Trophoblast cell (in vitro differentiated cells and primary cell): ENCODE measurements at regions not wholly inside any gene's neighbourhood (a gene's known extent, or its start where the extent isn't known, plus 50 kb on each side); places are given as distances from the start of the nearest gene placed in this dataset.

Experiments used
- DNase-seq, 2 donors: peaks; one replicate each; pipeline ENCODE4 v3.0.0-alpha.2; 2016
- H2AFZ ChIP-seq: 2 replicates; pipeline ENCODE4 v1.6.1; 2013; ENCODE audit warnings: low read length, moderate library complexity, mild to moderate bottlenecking; ENCODE audit not compliant: insufficient read depth, poor library complexity
- H2AK5ac ChIP-seq: 2 replicates; pipeline ENCODE4 v1.6.1; 2013; ENCODE audit warnings: mild to moderate bottlenecking, low read length
- H2BK120ac ChIP-seq: 2 replicates; pipeline ENCODE4 v1.6.1; 2013; ENCODE audit warnings: low read length, mild to moderate bottlenecking, moderate library complexity; ENCODE audit not compliant: insufficient read depth, poor library complexity
- H2BK12ac ChIP-seq: 2 replicates; pipeline ENCODE4 v1.6.1; 2013; ENCODE audit warnings: mild to moderate bottlenecking, low read length, moderate library complexity
- H2BK5ac ChIP-seq: 2 replicates; pipeline ENCODE4 v1.6.1; 2013; ENCODE audit warnings: low read length, low read depth, moderate library complexity, mild to moderate bottlenecking; ENCODE audit not compliant: poor library complexity
- H3K14ac ChIP-seq: 2 replicates; pipeline ENCODE4 v1.6.1; 2013; ENCODE audit warnings: mild to moderate bottlenecking, low read length
- H3K18ac ChIP-seq: 2 replicates; pipeline ENCODE4 v1.6.1; 2013; ENCODE audit warnings: mild to moderate bottlenecking, low read length
- H3K23ac ChIP-seq: 2 replicates; pipeline ENCODE4 v1.6.1; 2013; ENCODE audit warnings: low read length
- H3K27ac ChIP-seq: 2 replicates; pipeline ENCODE4 v1.5.1; 2013; ENCODE audit warnings: low read depth, mild to moderate bottlenecking, inconsistent platforms, low read length, moderate library complexity
- H3K27me3 ChIP-seq: 2 replicates; pipeline ENCODE4 v1.6.1; 2013; ENCODE audit warnings: inconsistent platforms, mild to moderate bottlenecking, low read length, moderate library complexity; ENCODE audit not compliant: insufficient read depth
- H3K36me3 ChIP-seq, 2 experiments: 1 replicate in 1 of 2; 2 replicates in 1 of 2; pipeline ENCODE4 v1.6.1; 2013; ENCODE audit warnings: low read length in 2 of 2, mild to moderate bottlenecking in 2 of 2, moderate library complexity in 1 of 2; ENCODE audit not compliant: insufficient read depth in 2 of 2, control insufficient read depth in 1 of 2
- H3K4ac ChIP-seq: 2 replicates; pipeline ENCODE4 v1.6.1; 2013; ENCODE audit warnings: low read depth, mild to moderate bottlenecking, low read length, moderate library complexity
- H3K4me1 ChIP-seq, 2 experiments: 1 replicate in 1 of 2; 2 replicates in 1 of 2; pipeline ENCODE4 v1.6.1; 2013; ENCODE audit warnings: low read length in 2 of 2, mild to moderate bottlenecking in 2 of 2, moderate library complexity in 1 of 2; ENCODE audit not compliant: insufficient read depth in 2 of 2, control insufficient read depth in 1 of 2
- H3K4me2 ChIP-seq: 2 replicates; pipeline ENCODE4 v1.6.1; 2013; ENCODE audit warnings: inconsistent platforms, mild to moderate bottlenecking, low read length, moderate library complexity
- H3K4me3 ChIP-seq: 2 replicates; pipeline ENCODE4 v1.5.1; 2013; ENCODE audit warnings: mild to moderate bottlenecking, low read depth, low read length, inconsistent platforms
- H3K79me1 ChIP-seq: one replicate; pipeline ENCODE4 v1.6.1; 2013; ENCODE audit warnings: low read length
- H3K79me2 ChIP-seq: 2 replicates; pipeline ENCODE4 v1.6.1; 2013; ENCODE audit warnings: low read length, mild to moderate bottlenecking; ENCODE audit not compliant: control insufficient read depth, insufficient read depth, poor library complexity
- H3K9ac ChIP-seq: 2 replicates; pipeline ENCODE4 v1.6.1; 2013; ENCODE audit warnings: mild to moderate bottlenecking, low read length
- H3K9me3 ChIP-seq: 2 replicates; pipeline ENCODE4 v1.6.1; 2013; ENCODE audit warnings: low read depth, mild to moderate bottlenecking, control low read depth, inconsistent platforms, low read length; ENCODE audit not compliant: insufficient read depth
- H4K12ac ChIP-seq: 2 replicates; pipeline ENCODE4 v1.6.1; 2013; ENCODE audit warnings: low read depth, mild to moderate bottlenecking, low read length, moderate library complexity
- H4K8ac ChIP-seq: 2 replicates; pipeline ENCODE4 v1.6.1; 2013; ENCODE audit warnings: low read depth, mild to moderate bottlenecking, low read length, moderate library complexity
- H4K91ac ChIP-seq: one replicate; pipeline ENCODE4 v1.6.1; 2013; ENCODE audit warnings: low read depth, mild to moderate bottlenecking, low read length, moderate library complexity
- WGBS: extraction: QIAGEN DNeasy Blood & Tissue Kit; methylation state at CpG from one replicate; pipeline ENCODE4 v1.1.7; 2013; ENCODE audit warnings: missing lambda C conversion rate; ENCODE audit not compliant: insufficient read length, insufficient coverage; ENCODE audit errors: extremely low coverage; 5-methylcytosine and 5-hydroxymethylcytosine counted together

DNA sequence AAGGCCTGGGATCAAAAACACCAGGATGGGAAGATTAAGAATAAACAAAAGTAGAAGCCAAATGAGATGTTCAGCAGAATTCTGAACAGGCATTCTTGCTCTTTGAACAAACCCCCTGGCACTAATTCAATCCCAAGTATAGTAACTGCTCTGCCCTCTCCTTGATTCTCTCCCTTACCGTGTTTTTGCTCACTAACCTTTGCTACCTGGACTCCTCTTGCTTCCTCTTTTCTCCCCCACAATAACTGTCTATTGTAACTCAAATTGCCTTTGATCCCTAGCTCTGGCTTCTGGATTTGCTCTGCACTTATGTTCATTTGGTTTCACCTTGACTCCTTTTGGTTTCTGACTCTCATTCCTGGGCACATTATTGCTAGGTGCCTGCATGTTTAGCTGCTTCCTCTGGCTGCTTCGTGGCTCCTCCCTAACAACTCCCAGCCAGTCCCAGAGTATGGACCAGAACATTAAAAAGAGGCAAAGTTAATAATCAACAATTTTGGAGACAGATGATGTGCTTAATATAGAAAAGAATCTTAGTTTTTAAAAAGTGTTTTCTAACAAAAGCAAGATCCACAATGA is 65.4 kb upstream of the PHIP start:
- Histone ChIP-seq H3K4me2 (no peak overlapping the region), H4K91ac (no peak overlapping the region), H3K14ac (no peak overlapping the region), H4K12ac (no peak overlapping the region), H2AFZ (no peak overlapping the region), H3K79me1 (no peaks in the 10 kb centered on the region), H2BK120ac (no peak overlapping the region), H3K9ac (no peak overlapping the region), H4K8ac (no peak overlapping the region), H3K23ac (peak overlapping the region; percentile 40), H2AK5ac (no peak overlapping the region), H3K79me2 (no peaks in the 10 kb centered on the region), H3K36me3 (no peaks in the 10 kb centered on the region), H3K27me3 (no peaks in the 10 kb centered on the region), H2BK5ac (no peak overlapping the region), H3K4me1 (no peaks in the 10 kb centered on the region), H2BK12ac (no peak overlapping the region), H3K18ac (no peak overlapping the region), H3K4ac (no peak overlapping the region), H3K9me3 (no peaks in the 10 kb centered on the region), H3K4me3 (no peak overlapping the region), H3K27ac (no peak overlapping the region)
- DNase-seq = no peak
- no CpG with 5 or more reads among the region's 2 CpGs for WGBS

DNA sequence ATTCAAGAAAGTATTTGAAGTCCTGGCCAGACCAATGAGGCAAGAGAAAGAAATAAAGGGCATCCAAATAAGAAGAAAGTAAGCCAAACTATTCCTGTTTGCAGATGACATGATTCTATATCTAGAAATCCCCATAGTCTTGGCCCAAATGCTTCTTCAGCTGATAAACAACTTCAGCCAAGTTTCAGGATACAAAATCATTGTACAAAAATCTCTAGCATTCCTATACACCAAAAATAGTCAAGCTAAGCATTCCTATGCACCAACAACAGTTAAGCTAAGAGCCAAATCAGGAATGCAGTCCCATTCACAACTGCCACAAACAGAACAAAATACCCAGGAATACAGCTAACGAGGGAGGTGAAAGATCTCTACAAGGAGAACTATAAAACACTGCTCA is 60.1 kb upstream of the PHIP start:
- H3K4me3 ChIP-seq = no peak overlapping the region

DNA sequence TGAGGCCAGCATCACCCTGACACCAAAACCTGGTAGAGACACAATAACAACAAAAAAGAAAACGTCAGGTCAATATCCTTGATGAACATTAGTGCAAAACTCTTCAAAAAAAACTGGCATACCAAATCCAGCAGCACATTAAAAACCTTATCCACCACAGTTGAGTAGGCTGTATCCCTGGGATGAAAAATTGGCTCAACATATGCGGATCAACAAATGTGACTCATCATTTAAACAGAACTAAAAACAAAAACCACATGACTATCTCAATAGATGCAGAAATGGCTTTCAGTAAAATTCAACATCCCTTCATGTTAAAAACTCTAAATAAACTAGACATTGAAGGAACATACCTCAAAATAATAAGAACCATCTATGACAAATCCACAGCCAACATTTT is 59.6 kb upstream of the PHIP start:
- Histone ChIP-seq H2BK5ac (no peak overlapping the region), H2BK120ac (no peak overlapping the region), H3K18ac (no peak overlapping the region), H4K8ac (no peak overlapping the region), H2AFZ (no peak overlapping the region), H3K27me3 (no peaks in the 10 kb centered on the region), H2BK12ac (no peak overlapping the region), H3K9ac (no peak overlapping the region), H2AK5ac (no peak overlapping the region), H4K91ac (no peak overlapping the region), H3K23ac (no peak overlapping the region), H3K4me3 (no peak overlapping the region), H3K79me1 (no peaks in the 10 kb centered on the region), H3K4ac (no peak overlapping the region), H3K36me3 (no peaks in the 10 kb centered on the region), H3K79me2 (no peaks in the 10 kb centered on the region), H3K4me1 (peaks cover 0 to 5% of the 10 kb centered on the region in 2 experiments), H3K9me3 (peaks cover 3% of the 10 kb centered on the region), H4K12ac (no peak overlapping the region), H3K27ac (no peak overlapping the region), H3K4me2 (no peak overlapping the region), H3K14ac (no peak overlapping the region)
- DNase-seq = no peak
- no CpG with 5 or more reads among the region's 2 CpGs for WGBS

More for the DNA sequence above, 60.1 kb upstream of the PHIP start:
- Histone ChIP-seq H3K18ac (no peak overlapping the region), H3K9ac (no peak overlapping the region), H3K9me3 (peaks cover 3% of the 10 kb centered on the region), H2BK120ac (no peak overlapping the region), H3K79me1 (no peaks in the 10 kb centered on the region), H3K27me3 (no peaks in the 10 kb centered on the region), H3K36me3 (no peaks in the 10 kb centered on the region), H3K23ac (no peak overlapping the region), H3K27ac (no peak overlapping the region), H4K8ac (no peak overlapping the region), H3K4me1 (peaks cover 0 to 5% of the 10 kb centered on the region in 2 experiments), H3K4ac (no peak overlapping the region), H3K4me2 (no peak overlapping the region), H2AFZ (no peak overlapping the region), H2BK5ac (no peak overlapping the region), H3K14ac (no peak overlapping the region), H2AK5ac (no peak overlapping the region), H2BK12ac (no peak overlapping the region), H4K12ac (no peak overlapping the region), H4K91ac (no peak overlapping the region), H3K79me2 (no peaks in the 10 kb centered on the region)
- no peak for DNase-seq
- WGBS = no CpG with 5 or more reads among the region's 1 CpG

DNA sequence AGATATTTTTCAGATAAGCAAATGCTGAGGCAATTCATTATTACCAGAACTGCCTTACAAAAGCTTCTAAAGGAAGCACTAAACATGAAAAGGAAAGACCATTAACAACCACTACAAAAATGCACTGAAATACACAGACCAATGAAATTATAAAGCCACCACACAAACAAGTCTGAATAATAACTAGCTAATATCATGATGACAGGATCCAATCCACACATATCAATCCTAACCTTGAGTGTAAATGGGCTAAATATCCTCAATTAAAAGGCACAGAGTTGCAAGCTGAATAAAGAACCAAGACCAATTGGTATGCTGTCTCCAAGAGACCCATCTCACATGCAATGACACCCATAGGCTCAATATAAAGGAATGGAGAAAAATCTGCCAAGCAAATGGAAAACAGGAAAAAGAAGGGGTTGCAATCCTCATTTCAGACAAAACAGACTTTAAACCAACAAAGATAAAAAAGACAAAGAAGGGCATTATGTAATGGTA is 58.0 kb upstream of the PHIP start:
- H3K9ac ChIP-seq = no peak overlapping the region
- no peaks in the 10 kb centered on the region for H3K79me2 ChIP-seq
- no peaks in the 10 kb centered on the region for H3K36me3 ChIP-seq
- H3K4me3 ChIP-seq = no peak overlapping the region
- H4K12ac ChIP-seq = no peak overlapping the region
- no peak overlapping the region for H2BK120ac ChIP-seq
- H3K23ac ChIP-seq = no peak overlapping the region
- H3K4me1 ChIP-seq = peaks cover 0 to 5% of the 10 kb centered on the region in 2 experiments
- H3K4ac ChIP-seq = no peak overlapping the region
- H3K27me3 ChIP-seq = no peaks in the 10 kb centered on the region
- H4K8ac ChIP-seq = no peak overlapping the region
- no peaks in the 10 kb centered on the region for H3K79me1 ChIP-seq
- H3K9me3 ChIP-seq = peaks cover 3% of the 10 kb centered on the region
- H4K91ac ChIP-seq = no peak overlapping the region
- H3K27ac ChIP-seq = no peak overlapping the region
- H3K14ac ChIP-seq = no peak overlapping the region
- H2AK5ac ChIP-seq = no peak overlapping the region
- H2BK5ac ChIP-seq = no peak overlapping the region
- no peak overlapping the region for H2AFZ ChIP-seq
- no peak overlapping the region for H3K4me2 ChIP-seq
- DNase-seq = no peak
- H2BK12ac ChIP-seq = no peak overlapping the region
- no peak overlapping the region for H3K18ac ChIP-seq
